ENCODE measurements at regions not wholly inside any gene's neighbourhood (a gene's known extent, or its start where the extent isn't known, plus 50 kb on each side); places are given as distances from the start of the nearest gene placed in this dataset.

DNA sequence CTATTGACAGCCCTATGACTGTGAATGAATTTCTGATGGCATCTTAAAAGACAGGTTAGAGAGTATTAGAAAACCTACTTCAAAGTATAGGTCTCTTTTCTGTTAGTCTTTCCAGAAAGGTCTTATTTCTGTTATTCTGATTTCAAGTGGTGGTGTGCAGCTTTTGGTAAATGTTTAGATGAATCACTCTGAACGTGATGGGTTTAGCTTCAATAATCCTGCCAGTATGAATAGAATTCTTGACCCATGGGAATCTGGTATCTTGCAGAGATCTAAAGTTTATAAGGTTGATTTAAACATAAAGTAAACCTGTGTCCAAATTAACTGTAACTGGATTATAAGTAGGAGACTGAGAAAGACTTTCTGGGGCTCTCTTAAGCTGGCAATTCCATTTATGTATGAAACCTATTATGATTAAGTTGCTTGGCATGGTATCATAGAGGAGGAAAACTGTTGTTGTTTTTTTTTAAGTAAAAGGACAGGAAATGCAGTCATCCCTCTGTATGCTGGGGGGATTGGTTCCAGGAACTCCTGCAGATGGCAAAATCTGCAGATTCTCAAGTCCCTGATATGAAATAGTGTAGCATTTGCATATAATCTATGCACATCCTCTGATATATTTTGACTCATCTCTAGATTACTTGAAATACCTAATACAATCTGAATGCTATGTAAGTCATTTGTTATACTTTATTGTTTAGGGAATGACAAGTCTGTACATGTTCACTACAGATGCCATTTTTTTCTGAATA lies 77.0 kb upstream of the ADAMTS19 start:
- TF ChIP-seq, protein P1, sequence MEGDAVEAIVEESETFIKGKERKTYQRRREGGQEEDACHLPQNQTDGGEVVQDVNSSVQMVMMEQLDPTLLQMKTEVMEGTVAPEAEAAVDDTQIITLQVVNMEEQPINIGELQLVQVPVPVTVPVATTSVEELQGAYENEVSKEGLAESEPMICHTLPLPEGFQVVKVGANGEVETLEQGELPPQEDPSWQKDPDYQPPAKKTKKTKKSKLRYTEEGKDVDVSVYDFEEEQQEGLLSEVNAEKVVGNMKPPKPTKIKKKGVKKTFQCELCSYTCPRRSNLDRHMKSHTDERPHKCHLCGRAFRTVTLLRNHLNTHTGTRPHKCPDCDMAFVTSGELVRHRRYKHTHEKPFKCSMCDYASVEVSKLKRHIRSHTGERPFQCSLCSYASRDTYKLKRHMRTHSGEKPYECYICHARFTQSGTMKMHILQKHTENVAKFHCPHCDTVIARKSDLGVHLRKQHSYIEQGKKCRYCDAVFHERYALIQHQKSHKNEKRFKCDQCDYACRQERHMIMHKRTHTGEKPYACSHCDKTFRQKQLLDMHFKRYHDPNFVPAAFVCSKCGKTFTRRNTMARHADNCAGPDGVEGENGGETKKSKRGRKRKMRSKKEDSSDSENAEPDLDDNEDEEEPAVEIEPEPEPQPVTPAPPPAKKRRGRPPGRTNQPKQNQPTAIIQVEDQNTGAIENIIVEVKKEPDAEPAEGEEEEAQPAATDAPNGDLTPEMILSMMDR (conservative IDR thresholded peaks at IDR 0.05; ENCODE audit: low read depth, low read length) = no peak
- no peak for TF ChIP-seq EZH2 (IDR thresholded peaks at IDR 0.05; ENCODE audit: borderline replicate concordance, low read depth, low read length, poor library complexity, severe bottlenecking)

All from A673 (cell line).